ENCODE measurements at regions not wholly inside any gene's neighbourhood (a gene's known extent, or its start where the extent isn't known, plus 50 kb on each side); places are given as distances from the start of the nearest gene placed in this dataset.

GRCh38 chr6:170483413-170483812, 69.7 kb downstream of the PSMB1 start:
- no peaks in the 10 kb centered on the region for H3K27me3 ChIP-seq (ENCODE audit: low read depth, low read length)
- H3K9ac ChIP-seq (ENCODE audit: low read length): no peak overlapping the region
- no peak overlapping the region for H3K27ac ChIP-seq (ENCODE audit: low read length)
- no peak overlapping the region for H3K4me2 ChIP-seq (ENCODE audit: low read length)
- H3K9me3 ChIP-seq (ENCODE audit: insufficient read depth, low read length): no peaks in the 10 kb centered on the region
- no peaks in the 10 kb centered on the region for H3K36me3 ChIP-seq (replicated peaks; ENCODE audit: low read depth, low read length)
- H2AFZ ChIP-seq (ENCODE audit: low read depth, low read length): no peak overlapping the region
- no peak overlapping the region for H3K4me3 ChIP-seq (ENCODE audit: low read length)
- no peaks in the 10 kb centered on the region for H3K4me1 ChIP-seq (ENCODE audit: low read length)
- no peaks in the 10 kb centered on the region for H3K79me2 ChIP-seq (ENCODE audit: low read length)
- H4K20me1 ChIP-seq (ENCODE audit: insufficient read depth, low read length): no peaks in the 10 kb centered on the region
- TF ChIP-seq CTCF (IDR thresholded peaks at IDR 0.05; ENCODE audit: low read depth, low read length) (no peak), EZH2phosphoT487 (IDR thresholded peaks at IDR 0.05; ENCODE audit: low read depth) (no peak)

GRCh38 chr6:170480050-170480692, 72.9 kb downstream of the PSMB1 start:
- H3K4me1 ChIP-seq (ENCODE audit: low read length): peaks cover 18% of the 10 kb centered on the region
- H4K20me1 ChIP-seq (ENCODE audit: insufficient read depth, low read length): no peaks in the 10 kb centered on the region
- no peaks in the 10 kb centered on the region for H3K79me2 ChIP-seq (ENCODE audit: low read length)
- no peaks in the 10 kb centered on the region for H3K27me3 ChIP-seq (ENCODE audit: low read depth, low read length)
- no peaks in the 10 kb centered on the region for H3K36me3 ChIP-seq (replicated peaks; ENCODE audit: low read depth, low read length)
- H3K9ac ChIP-seq (ENCODE audit: low read length): no peak overlapping the region
- H3K4me3 ChIP-seq (ENCODE audit: low read length): no peak overlapping the region
- no peak overlapping the region for H2AFZ ChIP-seq (ENCODE audit: low read depth, low read length)
- H3K4me2 ChIP-seq (ENCODE audit: low read length): no peak overlapping the region
- no peak for TF ChIP-seq CTCF (IDR thresholded peaks at IDR 0.05; ENCODE audit: low read depth, low read length)
- no peak for TF ChIP-seq EZH2phosphoT487 (IDR thresholded peaks at IDR 0.05; ENCODE audit: low read depth)
- H3K9me3 ChIP-seq (ENCODE audit: insufficient read depth, low read length): no peaks in the 10 kb centered on the region
- no peak overlapping the region for H3K27ac ChIP-seq (ENCODE audit: low read length)

- Histone ChIP-seq H3K27me3 (ENCODE audit: low read depth, low read length) (0 out of 2 replicates have a peak, but pooled peaks cover 6% of the 10 kb centered on the region), H3K36me3 (replicated peaks; ENCODE audit: low read depth, low read length) (no peaks in the 10 kb centered on the region), H3K4me1 (ENCODE audit: low read length) (peaks cover 22% of the 10 kb centered on the region), H3K4me3 (ENCODE audit: low read length) (0 out of 2 replicates have a peak overlapping the region, but pooled peaks have one; percentile 21), H3K27ac (ENCODE audit: low read length) (no peak overlapping the region), H3K9me3 (ENCODE audit: insufficient read depth, low read length) (no peaks in the 10 kb centered on the region), H3K4me2 (ENCODE audit: low read length) (peak overlapping the region; percentile 53), H3K79me2 (ENCODE audit: low read length) (no peaks in the 10 kb centered on the region), H2AFZ (ENCODE audit: low read depth, low read length) (no peak overlapping the region), H3K9ac (ENCODE audit: low read length) (no peak overlapping the region), H4K20me1 (ENCODE audit: insufficient read depth, low read length) (no peaks in the 10 kb centered on the region)
- TF ChIP-seq CTCF (IDR thresholded peaks at IDR 0.05; ENCODE audit: low read depth, low read length) (no peak), EZH2phosphoT487 (IDR thresholded peaks at IDR 0.05; ENCODE audit: low read depth) (no peak)
Observed at GRCh38 chr6:170476360-170476759, 76.7 kb downstream of the PSMB1 start.

GRCh38 chr6:170475118-170475517, 78.0 kb downstream of the PSMB1 start:
- no peaks in the 10 kb centered on the region for H3K9me3 ChIP-seq (ENCODE audit: insufficient read depth, low read length)
- no peak for TF ChIP-seq EZH2phosphoT487 (IDR thresholded peaks at IDR 0.05; ENCODE audit: low read depth)
- no peak for TF ChIP-seq CTCF (IDR thresholded peaks at IDR 0.05; ENCODE audit: low read depth, low read length)
- H4K20me1 ChIP-seq (ENCODE audit: insufficient read depth, low read length): no peaks in the 10 kb centered on the region
- no peak overlapping the region for H3K4me2 ChIP-seq (ENCODE audit: low read length)
- H3K79me2 ChIP-seq (ENCODE audit: low read length): no peaks in the 10 kb centered on the region
- H3K9ac ChIP-seq (ENCODE audit: low read length): no peak overlapping the region
- H3K4me3 ChIP-seq (ENCODE audit: low read length): no peak overlapping the region
- no peak overlapping the region for H2AFZ ChIP-seq (ENCODE audit: low read depth, low read length)
- H3K27ac ChIP-seq (ENCODE audit: low read length): no peak overlapping the region
- peaks cover 22% of the 10 kb centered on the region for H3K4me1 ChIP-seq (ENCODE audit: low read length)
- H3K27me3 ChIP-seq (ENCODE audit: low read depth, low read length): 0 out of 2 replicates have a peak, but pooled peaks cover 6% of the 10 kb centered on the region
- H3K36me3 ChIP-seq (replicated peaks; ENCODE audit: low read depth, low read length): no peaks in the 10 kb centered on the region

Measured in OCI-LY3 (cell line).